Right kidney (tissue), 1 donor: ENCODE measurements at regions not wholly inside any gene's neighbourhood (a gene's known extent, or its start where the extent isn't known, plus 50 kb on each side); places are given as distances from the start of the nearest gene placed in this dataset.
"Not testable (repeated sequence)": the region's sequence is repeated elsewhere in the genome, so short reads cannot be mapped to it uniquely, and the experiment has no call there.

Source experiments
- DNase-seq: peaks from one replicate; pipeline ENCODE4 v3.0.0-alpha.2; 2016

DNA sequence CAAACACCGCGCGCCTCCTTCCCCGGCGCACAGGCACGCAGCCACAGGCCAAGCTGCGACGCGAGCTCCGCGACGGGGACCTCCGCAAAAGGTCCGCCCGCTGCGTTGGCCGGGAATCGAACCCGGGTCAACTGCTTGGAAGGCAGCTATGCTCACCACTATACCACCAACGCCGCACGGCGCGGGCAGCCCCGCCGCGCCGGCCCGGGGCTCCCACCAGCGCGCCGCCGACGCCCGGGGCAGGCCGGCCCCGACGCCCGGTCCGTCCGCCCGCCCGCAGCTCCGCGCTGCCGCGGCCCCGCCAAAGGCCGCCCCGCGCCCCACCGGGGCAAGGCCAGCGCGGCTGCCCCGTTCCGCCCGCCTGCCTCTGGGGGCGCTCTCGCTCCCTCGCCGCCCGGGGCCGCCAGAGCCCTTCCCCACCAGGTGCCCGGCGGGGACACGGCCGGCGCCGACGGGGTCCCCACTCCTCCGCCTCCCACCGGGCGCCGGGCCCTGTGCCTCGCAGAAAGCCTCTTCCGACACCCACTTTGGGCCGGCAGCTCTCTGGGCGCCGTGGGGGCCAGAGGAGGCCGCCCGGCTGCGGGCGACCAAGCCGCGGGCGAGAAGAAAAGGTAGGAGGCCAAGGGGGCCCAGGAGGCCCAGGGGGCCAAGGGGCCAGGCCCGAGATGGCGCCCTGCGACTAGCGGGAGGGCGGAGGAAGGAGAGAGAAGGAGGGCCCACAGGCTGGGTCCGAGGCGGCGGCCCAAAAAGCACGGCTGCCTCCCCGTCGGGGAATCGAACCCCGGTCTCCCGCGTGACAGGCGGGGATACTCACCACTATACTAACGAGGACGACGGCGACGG, 50.2 kb upstream of the FCGR2A start:
- not testable (repeated sequence) for DNase-seq

GRCh38 chr1:161453950-161454864, 51.0 kb upstream of the FCGR2A start:
- not testable (repeated sequence) for DNase-seq

GRCh38 chr1:161451698-161452348, 53.4 kb upstream of the FCGR2A start:
- DNase-seq, result not testable (repeated sequence)

- DNase-seq, result not testable (repeated sequence)
Measured at GRCh38 chr1:161447760-161448332, 57.4 kb upstream of the FCGR2A start.

DNA sequence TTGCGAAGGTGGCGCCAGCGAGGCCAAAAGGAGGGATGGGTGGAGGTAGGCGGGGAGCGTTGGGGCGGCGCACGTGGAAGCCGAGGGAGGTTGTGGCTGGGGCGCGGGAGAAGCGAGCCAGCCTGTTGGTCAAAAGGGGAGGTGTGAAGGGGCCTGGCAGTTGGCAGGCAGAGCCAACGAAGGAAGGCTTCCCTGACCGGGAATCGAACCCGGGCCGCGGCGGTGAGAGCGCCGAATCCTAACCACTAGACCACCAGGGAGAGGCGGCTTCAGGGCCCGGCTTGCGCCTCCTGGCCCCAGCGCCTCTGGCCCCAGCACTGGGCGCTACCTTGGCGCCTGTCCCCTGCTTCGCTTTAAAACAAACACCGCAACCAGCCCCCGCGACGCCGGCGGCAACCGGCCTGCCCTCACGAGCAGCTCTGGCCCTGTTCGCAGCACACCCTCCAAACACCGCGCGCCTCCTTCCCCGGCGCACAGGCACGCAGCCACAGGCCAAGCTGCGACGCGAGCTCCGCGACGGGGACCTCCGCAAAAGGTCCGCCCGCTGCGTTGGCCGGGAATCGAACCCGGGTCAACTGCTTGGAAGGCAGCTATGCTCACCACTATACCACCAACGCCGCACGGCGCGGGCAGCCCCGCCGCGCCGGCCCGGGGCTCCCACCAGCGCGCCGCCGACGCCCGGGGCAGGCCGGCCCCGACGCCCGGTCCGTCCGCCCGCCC, 58.1 kb upstream of the FCGR2A start:
- not testable (repeated sequence) for DNase-seq

- DNase-seq, result not testable (repeated sequence)
Measured at GRCh38 chr1:161444725-161445124, 60.5 kb upstream of the FCGR2A start.

- DNase-seq, result not testable (repeated sequence)
Measured at GRCh38 chr1:161444255-161444654, 61.0 kb upstream of the FCGR2A start.

DNA sequence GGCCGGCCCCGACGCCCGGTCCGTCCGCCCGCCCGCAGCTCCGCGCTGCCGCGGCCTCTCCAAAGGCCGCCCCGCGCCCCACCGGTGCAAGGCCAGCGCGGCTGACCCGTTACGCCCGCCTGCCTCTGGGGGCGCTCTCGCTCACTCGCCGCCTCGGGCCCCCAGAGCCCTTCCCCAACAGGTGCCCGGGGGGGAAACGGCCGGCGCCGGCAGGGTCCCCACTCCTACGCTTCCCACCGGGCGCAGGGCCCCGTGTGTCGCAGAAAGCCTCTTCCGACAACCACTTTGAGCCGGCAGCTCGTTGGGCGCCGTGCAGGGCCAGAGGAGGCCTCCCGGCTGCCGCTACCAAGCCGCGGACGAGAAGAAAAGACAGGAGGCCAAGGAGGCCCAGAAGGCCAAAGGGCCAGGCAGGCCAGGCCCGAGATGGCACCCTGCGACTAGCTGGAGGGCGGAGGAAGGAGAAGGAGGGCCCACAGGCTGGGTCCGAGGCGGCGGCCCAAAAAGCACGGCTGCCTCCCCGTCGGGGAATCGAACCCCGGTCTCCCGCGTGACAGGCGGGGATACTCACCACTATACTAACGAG, 64.9 kb upstream of the FCGR2A start:
- DNase-seq, result peak; percentile 85

DNA sequence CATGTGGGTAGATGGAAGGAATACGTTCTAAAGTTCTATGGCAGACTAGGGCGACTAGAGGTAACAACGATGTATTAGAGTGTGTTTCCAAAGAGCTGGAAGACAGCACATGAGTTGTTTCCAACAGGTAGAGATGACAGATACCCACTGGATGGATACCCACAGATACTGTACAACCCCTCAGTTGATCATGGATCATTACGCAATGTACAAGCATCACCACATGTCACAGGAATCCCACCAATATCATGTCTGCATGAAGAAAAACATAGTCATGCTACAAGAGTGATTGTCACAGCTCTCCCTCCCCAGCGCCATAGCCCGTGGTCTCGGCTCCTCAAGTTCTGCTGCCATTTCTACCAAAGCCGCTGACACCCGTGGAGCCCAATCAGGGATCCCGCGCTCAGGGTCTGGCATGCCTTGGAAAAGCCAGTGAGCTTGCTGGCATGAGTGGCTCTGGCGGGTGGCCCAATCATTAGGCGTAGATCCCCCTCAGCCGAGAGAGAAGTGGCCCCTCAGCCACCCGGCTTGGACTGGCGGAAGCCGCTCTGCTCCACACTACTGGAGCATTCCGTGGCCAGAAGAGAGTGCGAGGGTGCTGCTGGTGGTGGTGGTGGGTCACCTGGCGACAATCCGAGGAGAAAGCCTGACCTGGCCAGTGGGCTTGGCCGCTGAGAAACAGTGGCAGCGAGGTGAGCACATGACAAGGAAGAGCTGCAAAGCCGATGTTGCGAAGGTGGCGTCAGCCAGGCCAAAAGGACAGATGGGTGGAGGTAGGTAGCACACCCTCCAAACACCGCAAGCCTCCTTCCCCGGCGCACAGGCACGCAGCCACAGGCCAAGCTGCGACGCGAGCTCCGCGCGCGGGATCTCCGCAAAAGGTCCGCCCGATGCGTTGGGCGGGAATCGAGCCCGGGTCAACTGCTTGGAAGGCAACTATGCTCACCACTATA, 65.7 kb upstream of the FCGR2A start:
- peak; percentile 49 for DNase-seq

- DNase-seq, result not testable (repeated sequence)
Measured at GRCh38 chr1:161433191-161433590, 65.5 kb upstream of the CFAP126 start.

- DNase-seq, result no peak
Measured at GRCh38 chr1:161432091-161432490, 64.4 kb upstream of the CFAP126 start.

DNA sequence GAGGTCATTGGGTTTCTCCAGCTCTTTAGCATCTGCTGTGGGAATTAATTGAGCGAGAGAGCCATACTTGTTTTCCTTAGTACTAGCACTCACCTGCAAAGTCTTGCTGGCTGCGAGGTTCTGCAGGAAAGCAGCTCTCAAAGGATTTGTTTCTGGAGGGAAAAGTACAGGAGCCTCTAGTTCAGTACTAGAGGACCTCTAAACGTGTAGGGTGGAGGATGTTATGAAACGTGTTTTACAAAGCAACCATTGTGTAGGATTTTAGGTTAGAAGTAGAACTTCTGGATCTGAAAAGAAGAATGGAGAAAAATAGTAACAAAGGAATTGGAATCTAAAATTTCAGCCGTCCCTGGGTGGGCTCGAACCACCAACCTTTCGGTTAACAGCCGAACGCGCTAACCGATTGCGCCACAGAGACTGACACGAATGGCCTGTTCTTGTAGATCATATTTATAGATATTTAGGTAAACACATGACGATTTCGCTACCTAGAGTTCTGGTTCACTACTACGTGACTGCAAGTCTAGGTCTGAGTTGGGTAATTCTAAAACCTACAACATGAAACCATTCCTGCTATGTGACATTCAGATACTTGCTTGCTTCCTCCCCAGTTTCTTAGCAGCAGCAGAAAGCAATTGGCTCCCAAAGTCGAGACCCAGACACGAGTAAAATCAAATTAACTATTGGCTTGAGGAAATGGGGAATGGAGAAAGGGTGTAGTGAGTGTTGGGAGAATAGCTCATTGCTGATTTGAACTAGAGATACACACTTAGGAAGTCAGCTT, 60.2 kb upstream of the CFAP126 start:
- DNase-seq, result peak; percentile 9

- not testable (repeated sequence) for DNase-seq
Measured at GRCh38 chr1:161422914-161423313, 55.2 kb upstream of the CFAP126 start.

- DNase-seq, result no peak
Measured at GRCh38 chr1:161421456-161421855, 53.8 kb upstream of the CFAP126 start.

DNA sequence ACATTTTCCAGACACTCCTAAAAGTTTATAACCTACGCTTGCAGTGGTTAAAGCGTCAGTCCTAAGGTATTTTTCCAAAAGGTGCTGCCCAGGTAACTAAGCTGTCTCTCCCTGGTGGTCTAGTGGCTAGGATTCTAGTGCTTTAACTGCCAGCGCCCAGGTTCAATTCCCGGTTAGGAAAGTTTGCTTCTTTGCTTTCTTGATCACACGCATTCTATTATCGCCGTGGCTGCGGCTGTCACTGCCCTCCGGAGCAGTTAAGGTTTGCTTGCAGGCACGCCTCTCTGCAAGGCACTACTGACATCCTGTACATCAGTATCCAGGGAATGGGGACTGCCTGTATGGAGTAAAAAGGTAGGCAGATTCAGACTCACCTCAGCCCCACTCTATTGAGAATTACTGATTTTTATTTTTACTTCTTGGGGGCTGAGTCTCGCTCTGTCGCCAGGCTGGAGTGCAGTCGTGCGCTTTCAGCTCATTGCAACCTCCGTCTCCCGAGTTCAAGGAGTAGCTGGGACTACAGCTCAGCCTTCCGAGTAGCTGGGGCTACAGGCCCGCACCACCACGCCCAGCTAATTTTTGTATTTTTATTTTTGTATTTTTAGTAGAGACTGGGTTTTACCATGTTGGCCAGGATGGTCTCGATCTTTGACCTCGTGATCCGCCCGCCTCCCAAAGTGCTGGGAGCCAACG, 53.2 kb upstream of the CFAP126 start:
- no peak for DNase-seq

DNA sequence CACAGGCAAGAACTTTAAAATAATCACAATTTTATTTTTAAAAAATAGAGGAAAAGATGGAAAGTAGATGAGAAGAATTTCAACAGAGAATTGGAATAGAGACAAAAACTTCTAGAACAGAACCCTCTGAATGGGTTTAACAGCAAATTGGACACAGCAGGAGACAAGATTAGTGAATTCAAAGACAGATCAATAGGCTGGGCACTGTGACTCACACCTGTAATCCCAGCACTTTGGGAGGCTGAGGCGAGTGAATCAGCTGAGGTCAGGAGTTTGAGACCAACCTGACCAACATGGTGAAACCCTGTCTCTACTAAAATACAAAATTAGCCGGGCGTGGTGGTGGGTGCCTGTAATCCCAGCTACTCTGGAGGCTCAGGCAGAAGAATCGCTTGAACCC, 49.9 kb upstream of the CFAP126 start:
- not testable (repeated sequence) for DNase-seq
